GM12878 (cell line): ENCODE measurements at regions not wholly inside any gene's neighbourhood (a gene's known extent, or its start where the extent isn't known, plus 50 kb on each side); places are given as distances from the start of the nearest gene placed in this dataset.

Experiments used
- ATAC-seq: fragments of 200-7000 bp; cut with Tn5 transposase; 3 replicates; pipeline ENCODE4 v1.9.1; 2020; ENCODE audit warnings: mild to moderate bottlenecking, moderate library complexity
- BruUV-seq: library from RNA; stranded (reverse); fragments of 400-500 nt; replicated peaks from 2 replicates; lab custom pipeline; 2021; lab: Mats Ljungman, UMichigan
- CTCF ChIA-PET: fragments of 300-600 bp; sonication (Branson Sonifier 250); formaldehyde crosslinking; extraction: SDS; loops from one replicate; lab custom pipeline; 2021; ENCODE audit warnings: inconsistent platforms; lab: Yijun Ruan, JAX
- POLR2A ChIA-PET: fragments of 350-600 bp; formaldehyde crosslinking; extraction: SDS; loops from one replicate; lab custom pipeline; 2021; ENCODE audit warnings: inconsistent platforms; lab: Charles Lee
- RAD21 ChIA-PET: fragments of 300-600 bp; sonication (Branson Sonifier 250); formaldehyde crosslinking; loops from one replicate; lab custom pipeline; 2023; ENCODE audit warnings: antibody characterized with exemption; ENCODE audit not compliant: unreplicated experiment; lab: Charles Lee
- SMC1A ChIA-PET: fragments of 300-600 bp; sonication (Branson Sonifier 250); formaldehyde crosslinking; loops from one replicate; lab custom pipeline; 2023; ENCODE audit not compliant: unreplicated experiment, uncharacterized antibody; lab: Charles Lee
- DNase-seq: peaks from one replicate; pipeline ENCODE4 v3.0.0-alpha.2; 2011; ENCODE audit warnings: low read depth, low spot score
- FAIRE-seq: peaks from 3 replicates; lab custom pipeline; 2011; peaks lifted over from hg19 to GRCh38; lab: Jason Lieb, UNC
- H2AFZ ChIP-seq: 2 replicates; pipeline ENCODE4 v1.6.0; 2011; ENCODE audit warnings: low read depth, low read length, control low read depth; ENCODE audit not compliant: control insufficient read depth
- H3K27ac ChIP-seq: 2 replicates; pipeline ENCODE4 v1.5.1; 2011; ENCODE audit warnings: control low read depth; ENCODE audit not compliant: control insufficient read depth, insufficient read depth
- H3K27me3 ChIP-seq, 2 experiments: replicated peaks in 1 of 2; 2 replicates each; pipeline versions ENCODE4 v1.6.0 to v1.6.1; 2011; ENCODE audit warnings: low read length in 1 of 2; ENCODE audit not compliant: control insufficient read depth in 2 of 2, insufficient read depth in 2 of 2
- H3K36me3 ChIP-seq, 2 experiments: 2 replicates each; pipeline ENCODE4 v1.5.1; 2011; ENCODE audit warnings: low read length in 1 of 2; ENCODE audit not compliant: control insufficient read depth in 2 of 2, insufficient read depth in 2 of 2
- H3K4me1 ChIP-seq: 2 replicates; pipeline ENCODE4 v1.6.1; 2011; ENCODE audit warnings: mild to moderate bottlenecking, low read length, moderate library complexity, mixed read lengths; ENCODE audit not compliant: control insufficient read depth, insufficient read depth
- H3K4me2 ChIP-seq: 2 replicates; pipeline ENCODE4 v1.6.0; 2011; ENCODE audit warnings: control low read depth; ENCODE audit not compliant: control insufficient read depth, insufficient read depth
- H3K4me3 ChIP-seq: fragments of 200-600 bp; sonication (generic); 2 replicates; pipeline ENCODE4 v1.5.1; 2016
- H3K79me2 ChIP-seq: 2 replicates; pipeline ENCODE4 v1.6.0; 2011; ENCODE audit warnings: low read length; ENCODE audit not compliant: control insufficient read depth, insufficient read depth
- H3K9ac ChIP-seq: 2 replicates; pipeline ENCODE4 v1.8.0; 2011; ENCODE audit warnings: low read length, control low read depth, mixed read lengths; ENCODE audit not compliant: control insufficient read depth, insufficient read depth
- H3K9me3 ChIP-seq: replicated peaks from 3 replicates; pipeline ENCODE4 v1.5.1; 2011; ENCODE audit warnings: mild to moderate bottlenecking, low read length; ENCODE audit not compliant: control insufficient read depth, insufficient read depth
- H4K20me1 ChIP-seq: 2 replicates; pipeline ENCODE4 v1.6.0; 2011; ENCODE audit not compliant: control insufficient read depth, insufficient read depth
- ATF2 ChIP-seq: IDR thresholded peaks from 2 replicates; pipeline ENCODE4 v1.6.1; 2012; ENCODE audit warnings: low read length, inconsistent platforms
- BHLHE40 ChIP-seq, 2 experiments: fragments of 450-650 bp in 1 of 2; IDR thresholded peaks; 2 replicates each; pipeline ENCODE4 v1.6.1; 2011 to 2017; ENCODE audit warnings: low read depth in 2 of 2, borderline replicate concordance in 1 of 2, improper control_type of control experiment in 1 of 2, low read length in 1 of 2, mild to moderate bottlenecking in 1 of 2
- BRCA1 ChIP-seq: IDR thresholded peaks from 2 replicates; pipeline ENCODE4 v1.6.1; 2011; ENCODE audit warnings: low read depth, low read length, improper control_type of control experiment
- EED ChIP-seq: sonication (generic); IDR thresholded peaks from 2 replicates; pipeline ENCODE4 v1.6.1; 2016; ENCODE audit warnings: antibody characterized with exemption, low read depth
- ETV6 ChIP-seq, 2 experiments: fragments of 450-650 bp in 1 of 2; IDR thresholded peaks in 1 of 2; conservative IDR thresholded peaks in 1 of 2; 2 replicates each; pipeline ENCODE4 v1.6.1; 2014; ENCODE audit warnings: antibody characterized with exemption in 1 of 2, borderline replicate concordance in 1 of 2, low read depth in 1 of 2, mild to moderate bottlenecking in 1 of 2, moderate library complexity in 1 of 2
- HDAC2 ChIP-seq: fragments of 200-600 bp; sonication (generic); IDR thresholded peaks from 2 replicates; pipeline ENCODE4 v1.6.1; 2017
- NFYB ChIP-seq: IDR thresholded peaks from 2 replicates; pipeline ENCODE4 v1.6.1; 2011; ENCODE audit warnings: low read depth, mild to moderate bottlenecking, low read length, improper control_type of control experiment, moderate library complexity; ENCODE audit not compliant: insufficient read depth
- PAX5 ChIP-seq: IDR thresholded peaks from 2 replicates; pipeline ENCODE4 v1.6.1; 2011; ENCODE audit warnings: low read depth, low read length, borderline replicate concordance
- POLR2AphosphoS2 ChIP-seq: IDR thresholded peaks from 2 replicates; pipeline ENCODE4 v1.6.1; 2011; ENCODE audit warnings: low read depth, mild to moderate bottlenecking, low read length, improper control_type of control experiment, moderate library complexity
- PRDM15 ChIP-seq: fragments of 450-650 bp; formaldehyde crosslinking; IDR thresholded peaks from 2 replicates; pipeline ENCODE4 v1.4.0; 2020; ENCODE audit warnings: mild to moderate bottlenecking, moderate library complexity
- SUPT20H ChIP-seq: IDR thresholded peaks from 2 replicates; pipeline ENCODE4 v1.6.1; 2011; ENCODE audit warnings: low read depth, mild to moderate bottlenecking, low read length, moderate library complexity, borderline replicate concordance; ENCODE audit not compliant: control insufficient read depth
- SUZ12 ChIP-seq: fragments of 200-600 bp; sonication (generic); IDR thresholded peaks from one replicate; pipeline ENCODE4 v1.6.1; 2018; ENCODE audit warnings: antibody characterized with exemption, mild to moderate bottlenecking; ENCODE audit not compliant: unreplicated experiment
- TCF3 ChIP-seq: IDR thresholded peaks from 2 replicates; pipeline ENCODE4 v1.6.1; 2012; ENCODE audit warnings: low read depth, mild to moderate bottlenecking, low read length, borderline replicate concordance; ENCODE audit not compliant: insufficient read depth
- WGBS: methylation state at CpG from one replicate; pipeline ENCODE4 v1.1.6; 2016; ENCODE audit warnings: low lambda C conversion rate; ENCODE audit not compliant: insufficient replicate concordance, insufficient coverage; ENCODE audit errors: missing lambda C conversion rate; 5-methylcytosine and 5-hydroxymethylcytosine counted together
- in situ Hi-C: fragments of 300-500 bp; cut with MboI; formaldehyde crosslinking; loops from 9 replicates; pipeline ENCODE4 v1.14.3; 2018; ENCODE audit warnings: mixed read lengths
- intact Hi-C: fragments of 100-400 bp; cut with micrococcal nuclease; formaldehyde crosslinking; loops from one replicate; pipeline ENCODE4 v1.14.2; 2022; ENCODE audit not compliant: unreplicated experiment
- TF ChIP-seq, protein P1 (sequence below): fragments of 450-650 bp; conservative IDR thresholded peaks from 2 replicates; pipeline ENCODE4 v1.6.1; 2017; ENCODE audit warnings: mild to moderate bottlenecking, moderate library complexity

DNA sequence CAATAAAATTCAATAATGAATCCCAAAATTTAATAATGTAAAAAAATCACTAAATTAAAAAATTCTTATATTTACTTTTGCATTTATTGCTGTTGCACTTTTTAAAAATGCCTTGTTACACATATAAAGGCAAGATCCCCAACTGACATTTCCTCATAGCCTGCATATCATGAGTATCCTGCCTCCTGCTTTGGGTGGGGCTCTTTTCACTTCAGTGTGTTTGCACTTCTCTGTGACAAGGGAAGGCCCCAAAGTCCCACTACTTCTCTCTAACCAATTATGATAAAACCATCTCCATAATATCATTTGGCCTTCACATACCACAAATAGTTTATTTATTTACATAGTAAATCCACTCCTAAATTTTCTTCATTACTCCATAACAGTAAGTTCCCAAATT, 446.1 kb upstream of the MARCKS start (continued):
- TF ChIP-seq PRDM15 (no peak), POLR2AphosphoS2 (no peak)
- TF ChIP-seq, all 136 proteins: peak for 0

DNA sequence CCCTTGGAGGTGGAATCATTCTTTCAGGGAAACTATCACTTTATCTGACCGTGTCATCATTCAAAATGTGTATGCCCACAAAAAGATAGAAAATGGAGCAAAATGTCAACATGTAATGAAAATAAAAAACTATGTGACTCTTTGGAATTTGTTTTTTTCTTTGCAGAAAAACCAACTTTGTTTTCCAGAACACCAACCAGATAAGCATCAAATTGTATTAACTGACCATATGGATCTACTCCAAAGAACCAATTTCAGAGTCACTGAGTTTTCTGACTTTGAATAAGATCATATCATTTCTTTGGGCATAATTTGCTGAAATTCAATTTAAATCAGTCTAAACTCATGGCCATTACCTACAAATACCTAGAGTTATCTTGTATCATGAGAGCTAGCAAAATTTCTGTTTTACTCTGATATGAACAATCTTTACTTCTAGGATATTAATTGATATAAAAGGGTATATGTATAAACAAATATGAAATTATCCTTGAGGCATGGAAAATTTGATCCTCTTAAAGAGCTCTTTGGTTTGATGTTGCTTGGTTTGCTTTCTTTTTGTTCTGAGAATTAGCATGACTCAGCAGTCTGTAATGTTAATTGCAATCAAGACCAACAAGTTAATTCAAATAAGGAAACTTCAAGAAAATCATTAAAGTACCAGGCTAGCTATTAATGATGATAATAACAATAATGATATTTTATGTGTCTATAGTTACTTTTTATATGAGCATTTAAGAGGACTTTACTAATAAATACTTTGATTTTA, 444.4 kb upstream of the MARCKS start:
- Histone ChIP-seq H3K27me3 (no peaks in the 10 kb centered on the region), H3K36me3 (no peaks in the 10 kb centered on the region), H2AFZ (no peak overlapping the region), H3K4me1 (no peaks in the 10 kb centered on the region), H3K4me2 (no peak overlapping the region), H3K9ac (no peak overlapping the region), H3K27ac (no peak overlapping the region), H3K4me3 (no peak overlapping the region), H3K79me2 (no peaks in the 10 kb centered on the region), H4K20me1 (no peaks in the 10 kb centered on the region), H3K9me3 (no peaks in the 10 kb centered on the region)
- SMC1A ChIA-PET: interaction anchor here (0.6 to 1.3 kb wide), 9 partner anchors 8 to 187 kb away, joined by 3 to 5 read pairs (median 3); no protein-coding TSS in a partner anchor
- no TSS peak for BruUV-seq
- CTCF ChIA-PET: interaction anchor here (0.9 to 1.6 kb wide), 2 partner anchors 54 to 467 kb away, joined by 3 to 4 read pairs; no protein-coding TSS in a partner anchor
- no peak for FAIRE-seq
- DNase-seq: no peak
- intact Hi-C loops (no loop called here), in situ Hi-C loops (no loop called here)
- 100% methylated on average over 1 of the region's 1 CpG for WGBS
- POLR2A ChIA-PET: interaction anchor here (1.4 kb wide), 1 partner anchor 8 kb away, joined by 3 read pairs; no protein-coding TSS in a partner anchor
- no peak for ATAC-seq
- RAD21 ChIA-PET: interaction anchor here (1.2 to 1.6 kb wide), 2 partner anchors 106 to 443 kb away, joined by 4 to 5 read pairs; no protein-coding TSS in a partner anchor
- no peak for TF ChIP-seq NFYB
- TF ChIP-seq PAX5: no peak
- no peak for TF ChIP-seq ETV6 (conservative IDR thresholded peaks at IDR 0.05 in 1 of 2, IDR thresholded peaks at IDR 0.05 in 1 of 2; ENCODE audit: borderline replicate concordance in 1 of 2, low read depth in 1 of 2)
- TF ChIP-seq TCF3: no peak
- TF ChIP-seq, protein P1, sequence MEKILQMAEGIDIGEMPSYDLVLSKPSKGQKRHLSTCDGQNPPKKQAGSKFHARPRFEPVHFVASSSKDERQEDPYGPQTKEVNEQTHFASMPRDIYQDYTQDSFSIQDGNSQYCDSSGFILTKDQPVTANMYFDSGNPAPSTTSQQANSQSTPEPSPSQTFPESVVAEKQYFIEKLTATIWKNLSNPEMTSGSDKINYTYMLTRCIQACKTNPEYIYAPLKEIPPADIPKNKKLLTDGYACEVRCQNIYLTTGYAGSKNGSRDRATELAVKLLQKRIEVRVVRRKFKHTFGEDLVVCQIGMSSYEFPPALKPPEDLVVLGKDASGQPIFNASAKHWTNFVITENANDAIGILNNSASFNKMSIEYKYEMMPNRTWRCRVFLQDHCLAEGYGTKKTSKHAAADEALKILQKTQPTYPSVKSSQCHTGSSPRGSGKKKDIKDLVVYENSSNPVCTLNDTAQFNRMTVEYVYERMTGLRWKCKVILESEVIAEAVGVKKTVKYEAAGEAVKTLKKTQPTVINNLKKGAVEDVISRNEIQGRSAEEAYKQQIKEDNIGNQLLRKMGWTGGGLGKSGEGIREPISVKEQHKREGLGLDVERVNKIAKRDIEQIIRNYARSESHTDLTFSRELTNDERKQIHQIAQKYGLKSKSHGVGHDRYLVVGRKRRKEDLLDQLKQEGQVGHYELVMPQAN: no peak
- no peak for TF ChIP-seq BHLHE40 (IDR thresholded peaks at IDR 0.05; ENCODE audit: borderline replicate concordance in 1 of 2, low read depth in 2 of 2, low read length in 1 of 2)
- no peak for TF ChIP-seq HDAC2
- no peak for TF ChIP-seq ATF2
- TF ChIP-seq SUPT20H: no peak
- TF ChIP-seq EED: no peak
- no peak for TF ChIP-seq SUZ12
- TF ChIP-seq BRCA1: no peak
